Liver (tissue), 3 donors: ENCODE measurements at regions not wholly inside any gene's neighbourhood (a gene's known extent, or its start where the extent isn't known, plus 50 kb on each side); places are given as distances from the start of the nearest gene placed in this dataset.

Source experiments
- ATF3 ChIP-seq: IDR thresholded peaks from 2 replicates; pipeline ENCODE4 v1.6.1; 2016; ENCODE audit warnings: antibody characterized with exemption
- FOXA1 ChIP-seq: IDR thresholded peaks from 2 replicates; pipeline ENCODE4 v1.6.1; 2016; ENCODE audit warnings: antibody characterized with exemption
- GABPA ChIP-seq, 2 donors: IDR thresholded peaks in 1 of 2; conservative IDR thresholded peaks in 1 of 2; 2 replicates each; pipeline ENCODE4 v1.6.1; 2016; ENCODE audit warnings: antibody characterized with exemption in 2 of 2, mild to moderate bottlenecking in 1 of 2, moderate library complexity in 1 of 2
- MAX ChIP-seq: IDR thresholded peaks from 2 replicates; pipeline ENCODE4 v1.6.1; 2016; ENCODE audit warnings: antibody characterized with exemption
- RAD21 ChIP-seq, 2 donors: IDR thresholded peaks; 2 replicates each; pipeline ENCODE4 v1.6.1; 2016; ENCODE audit warnings: antibody characterized with exemption in 2 of 2, mild to moderate bottlenecking in 2 of 2
- RXRA ChIP-seq, 2 donors: IDR thresholded peaks; 2 replicates each; pipeline ENCODE4 v1.6.1; 2017 to 2018; ENCODE audit warnings: antibody characterized with exemption in 2 of 2, mild to moderate bottlenecking in 1 of 2
- SP1 ChIP-seq: IDR thresholded peaks from 2 replicates; pipeline ENCODE4 v1.6.1; 2018; ENCODE audit warnings: antibody characterized with exemption, mild to moderate bottlenecking
- TAF1 ChIP-seq: conservative IDR thresholded peaks from 2 replicates; pipeline ENCODE4 v1.6.1; 2016; ENCODE audit warnings: antibody characterized with exemption, mild to moderate bottlenecking
- YY1 ChIP-seq: IDR thresholded peaks from 2 replicates; pipeline ENCODE4 v1.6.1; 2016; ENCODE audit warnings: antibody characterized with exemption, mild to moderate bottlenecking
- TF ChIP-seq, protein P1 (sequence below): fragments of 150-350 bp; IDR thresholded peaks from 2 replicates; pipeline ENCODE4 v1.5.1; 2017; ENCODE audit warnings: improper control_type of control experiment, low read depth, low read length; ENCODE audit not compliant: missing input control
- TF ChIP-seq, protein P2 (sequence below): IDR thresholded peaks from 2 replicates; pipeline ENCODE4 v1.6.1; 2016; ENCODE audit warnings: antibody characterized with exemption
- TF ChIP-seq, protein P3 (sequence below): IDR thresholded peaks from 2 replicates; pipeline ENCODE4 v1.6.1; 2016; ENCODE audit warnings: antibody characterized with exemption, mild to moderate bottlenecking
- donor health status: healthy.
- donor health status: healthy.

GRCh38 chr16:75836347-75837010 lies 110.2 kb upstream of the CPHXL start:
- TF ChIP-seq, protein P1, sequence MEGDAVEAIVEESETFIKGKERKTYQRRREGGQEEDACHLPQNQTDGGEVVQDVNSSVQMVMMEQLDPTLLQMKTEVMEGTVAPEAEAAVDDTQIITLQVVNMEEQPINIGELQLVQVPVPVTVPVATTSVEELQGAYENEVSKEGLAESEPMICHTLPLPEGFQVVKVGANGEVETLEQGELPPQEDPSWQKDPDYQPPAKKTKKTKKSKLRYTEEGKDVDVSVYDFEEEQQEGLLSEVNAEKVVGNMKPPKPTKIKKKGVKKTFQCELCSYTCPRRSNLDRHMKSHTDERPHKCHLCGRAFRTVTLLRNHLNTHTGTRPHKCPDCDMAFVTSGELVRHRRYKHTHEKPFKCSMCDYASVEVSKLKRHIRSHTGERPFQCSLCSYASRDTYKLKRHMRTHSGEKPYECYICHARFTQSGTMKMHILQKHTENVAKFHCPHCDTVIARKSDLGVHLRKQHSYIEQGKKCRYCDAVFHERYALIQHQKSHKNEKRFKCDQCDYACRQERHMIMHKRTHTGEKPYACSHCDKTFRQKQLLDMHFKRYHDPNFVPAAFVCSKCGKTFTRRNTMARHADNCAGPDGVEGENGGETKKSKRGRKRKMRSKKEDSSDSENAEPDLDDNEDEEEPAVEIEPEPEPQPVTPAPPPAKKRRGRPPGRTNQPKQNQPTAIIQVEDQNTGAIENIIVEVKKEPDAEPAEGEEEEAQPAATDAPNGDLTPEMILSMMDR, result no peak
- TF ChIP-seq SP1 (no peak), YY1 (no peak), FOXA1 (no peak), ATF3 (no peak), GABPA (IDR thresholded peaks at IDR 0.05 in 1 of 2, conservative IDR thresholded peaks at IDR 0.05 in 1 of 2) (no peak), MAX (no peak), RAD21 (IDR thresholded peaks at IDR 0.05) (no peak), RXRA (IDR thresholded peaks at IDR 0.05) (no peak), TAF1 (no peak)
- TF ChIP-seq, protein P2, sequence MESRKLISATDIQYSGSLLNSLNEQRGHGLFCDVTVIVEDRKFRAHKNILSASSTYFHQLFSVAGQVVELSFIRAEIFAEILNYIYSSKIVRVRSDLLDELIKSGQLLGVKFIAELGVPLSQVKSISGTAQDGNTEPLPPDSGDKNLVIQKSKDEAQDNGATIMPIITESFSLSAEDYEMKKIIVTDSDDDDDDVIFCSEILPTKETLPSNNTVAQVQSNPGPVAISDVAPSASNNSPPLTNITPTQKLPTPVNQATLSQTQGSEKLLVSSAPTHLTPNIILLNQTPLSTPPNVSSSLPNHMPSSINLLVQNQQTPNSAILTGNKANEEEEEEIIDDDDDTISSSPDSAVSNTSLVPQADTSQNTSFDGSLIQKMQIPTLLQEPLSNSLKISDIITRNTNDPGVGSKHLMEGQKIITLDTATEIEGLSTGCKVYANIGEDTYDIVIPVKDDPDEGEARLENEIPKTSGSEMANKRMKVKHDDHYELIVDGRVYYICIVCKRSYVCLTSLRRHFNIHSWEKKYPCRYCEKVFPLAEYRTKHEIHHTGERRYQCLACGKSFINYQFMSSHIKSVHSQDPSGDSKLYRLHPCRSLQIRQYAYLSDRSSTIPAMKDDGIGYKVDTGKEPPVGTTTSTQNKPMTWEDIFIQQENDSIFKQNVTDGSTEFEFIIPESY, result no peak
- TF ChIP-seq, protein P3, sequence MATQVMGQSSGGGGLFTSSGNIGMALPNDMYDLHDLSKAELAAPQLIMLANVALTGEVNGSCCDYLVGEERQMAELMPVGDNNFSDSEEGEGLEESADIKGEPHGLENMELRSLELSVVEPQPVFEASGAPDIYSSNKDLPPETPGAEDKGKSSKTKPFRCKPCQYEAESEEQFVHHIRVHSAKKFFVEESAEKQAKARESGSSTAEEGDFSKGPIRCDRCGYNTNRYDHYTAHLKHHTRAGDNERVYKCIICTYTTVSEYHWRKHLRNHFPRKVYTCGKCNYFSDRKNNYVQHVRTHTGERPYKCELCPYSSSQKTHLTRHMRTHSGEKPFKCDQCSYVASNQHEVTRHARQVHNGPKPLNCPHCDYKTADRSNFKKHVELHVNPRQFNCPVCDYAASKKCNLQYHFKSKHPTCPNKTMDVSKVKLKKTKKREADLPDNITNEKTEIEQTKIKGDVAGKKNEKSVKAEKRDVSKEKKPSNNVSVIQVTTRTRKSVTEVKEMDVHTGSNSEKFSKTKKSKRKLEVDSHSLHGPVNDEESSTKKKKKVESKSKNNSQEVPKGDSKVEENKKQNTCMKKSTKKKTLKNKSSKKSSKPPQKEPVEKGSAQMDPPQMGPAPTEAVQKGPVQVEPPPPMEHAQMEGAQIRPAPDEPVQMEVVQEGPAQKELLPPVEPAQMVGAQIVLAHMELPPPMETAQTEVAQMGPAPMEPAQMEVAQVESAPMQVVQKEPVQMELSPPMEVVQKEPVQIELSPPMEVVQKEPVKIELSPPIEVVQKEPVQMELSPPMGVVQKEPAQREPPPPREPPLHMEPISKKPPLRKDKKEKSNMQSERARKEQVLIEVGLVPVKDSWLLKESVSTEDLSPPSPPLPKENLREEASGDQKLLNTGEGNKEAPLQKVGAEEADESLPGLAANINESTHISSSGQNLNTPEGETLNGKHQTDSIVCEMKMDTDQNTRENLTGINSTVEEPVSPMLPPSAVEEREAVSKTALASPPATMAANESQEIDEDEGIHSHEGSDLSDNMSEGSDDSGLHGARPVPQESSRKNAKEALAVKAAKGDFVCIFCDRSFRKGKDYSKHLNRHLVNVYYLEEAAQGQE, result no peak
